H7 (cell line): ENCODE measurements at regions not wholly inside any gene's neighbourhood (a gene's known extent, or its start where the extent isn't known, plus 50 kb on each side); places are given as distances from the start of the nearest gene placed in this dataset.

ENCODE experiments used
- DNase-seq: peaks from one replicate; pipeline ENCODE4 v3.0.0; 2012
- H3K27me3 ChIP-seq: 2 replicates; pipeline ENCODE4 v1.6.0; 2011; ENCODE audit warnings: mild to moderate bottlenecking, low read length; ENCODE audit not compliant: control insufficient read depth, insufficient read depth
- H3K36me3 ChIP-seq: replicated peaks from 2 replicates; pipeline ENCODE4 v1.5.1; 2011; ENCODE audit warnings: low read length; ENCODE audit not compliant: control insufficient read depth, insufficient read depth
- H3K4me3 ChIP-seq: 2 replicates; pipeline ENCODE4 v1.5.1; 2011; ENCODE audit warnings: low read depth, mild to moderate bottlenecking, control low read depth, low read length, moderate library complexity; ENCODE audit not compliant: insufficient read depth

- no peaks in the 10 kb centered on the region for H3K36me3 ChIP-seq
- H3K4me3 ChIP-seq = no peak overlapping the region
- DNase-seq = no peak
- no peaks in the 10 kb centered on the region for H3K27me3 ChIP-seq
Measured at GRCh38 chr12:33323823-33324222, 115.8 kb downstream of the SYT10 start.

DNA sequence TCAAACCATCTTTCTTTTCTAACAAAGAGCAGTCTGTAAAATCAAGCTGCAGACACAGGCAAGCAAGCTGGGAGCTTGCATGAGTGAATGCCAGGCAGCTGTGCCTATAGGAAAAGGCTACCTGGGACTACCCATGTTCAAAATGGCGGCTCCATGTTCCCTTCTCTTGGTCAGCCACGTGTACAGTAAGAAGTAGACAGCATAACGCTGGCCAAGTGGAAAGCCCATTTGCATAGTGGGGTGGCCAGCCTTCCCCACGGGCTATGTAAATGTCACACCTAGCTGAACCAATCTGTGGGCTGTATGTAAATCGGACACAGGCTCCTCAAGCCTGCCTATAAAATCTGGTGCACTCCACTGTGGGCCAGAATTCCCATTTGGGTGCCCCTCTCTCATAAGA, 117.1 kb downstream of the SYT10 start:
- no peak for DNase-seq
- no peaks in the 10 kb centered on the region for H3K36me3 ChIP-seq
- no peak overlapping the region for H3K4me3 ChIP-seq
- no peaks in the 10 kb centered on the region for H3K27me3 ChIP-seq

- no peaks in the 10 kb centered on the region for H3K27me3 ChIP-seq
- DNase-seq = no peak
- H3K4me3 ChIP-seq = no peak overlapping the region
- no peaks in the 10 kb centered on the region for H3K36me3 ChIP-seq
Measured at GRCh38 chr12:33317746-33318145, 121.9 kb downstream of the SYT10 start.

GRCh38 chr12:33314223-33314622, 125.4 kb downstream of the SYT10 start:
- no peaks in the 10 kb centered on the region for H3K36me3 ChIP-seq
- H3K27me3 ChIP-seq = no peaks in the 10 kb centered on the region
- no peak for DNase-seq
- no peak overlapping the region for H3K4me3 ChIP-seq

- no peak for DNase-seq
- H3K4me3 ChIP-seq = no peak overlapping the region
- H3K27me3 ChIP-seq = no peaks in the 10 kb centered on the region
- no peaks in the 10 kb centered on the region for H3K36me3 ChIP-seq
Measured at GRCh38 chr12:33313476-33313875, 126.1 kb downstream of the SYT10 start.

DNA sequence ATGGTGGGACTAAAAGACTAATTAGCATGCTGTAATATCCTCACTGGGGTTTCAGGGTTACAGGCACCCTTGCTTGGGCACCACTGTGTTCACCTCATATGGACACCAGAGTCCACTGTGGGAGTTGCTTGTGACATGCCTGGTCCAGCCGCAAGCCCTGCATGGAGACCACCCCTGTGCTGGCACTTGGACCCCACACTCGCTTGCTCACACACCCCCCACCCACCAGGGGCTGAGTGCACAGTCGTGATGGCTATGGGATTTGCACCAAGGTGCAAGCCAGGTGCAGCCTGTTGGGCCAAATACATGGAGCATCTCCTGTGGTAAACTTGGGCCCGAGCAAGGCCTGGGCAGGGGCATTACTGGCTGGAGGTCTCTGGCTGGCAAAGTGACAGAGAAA, 129.1 kb downstream of the SYT10 start:
- H3K4me3 ChIP-seq = no peak overlapping the region
- H3K36me3 ChIP-seq = no peaks in the 10 kb centered on the region
- no peaks in the 10 kb centered on the region for H3K27me3 ChIP-seq
- DNase-seq = no peak

- no peaks in the 10 kb centered on the region for H3K27me3 ChIP-seq
- DNase-seq = no peak
- no peak overlapping the region for H3K4me3 ChIP-seq
- H3K36me3 ChIP-seq = no peaks in the 10 kb centered on the region
Measured at GRCh38 chr12:33304176-33304575, 135.4 kb downstream of the SYT10 start.

- DNase-seq = no peak
- H3K4me3 ChIP-seq = no peak overlapping the region
- H3K27me3 ChIP-seq = no peaks in the 10 kb centered on the region
- H3K36me3 ChIP-seq = no peaks in the 10 kb centered on the region
Measured at GRCh38 chr12:33296529-33296928, 143.1 kb downstream of the SYT10 start.

- Histone ChIP-seq H3K36me3 (no peaks in the 10 kb centered on the region), H3K27me3 (no peaks in the 10 kb centered on the region), H3K4me3 (no peak overlapping the region)
- DNase-seq = no peak
Measured at GRCh38 chr12:33290703-33291102, 148.9 kb downstream of the SYT10 start.

DNA sequence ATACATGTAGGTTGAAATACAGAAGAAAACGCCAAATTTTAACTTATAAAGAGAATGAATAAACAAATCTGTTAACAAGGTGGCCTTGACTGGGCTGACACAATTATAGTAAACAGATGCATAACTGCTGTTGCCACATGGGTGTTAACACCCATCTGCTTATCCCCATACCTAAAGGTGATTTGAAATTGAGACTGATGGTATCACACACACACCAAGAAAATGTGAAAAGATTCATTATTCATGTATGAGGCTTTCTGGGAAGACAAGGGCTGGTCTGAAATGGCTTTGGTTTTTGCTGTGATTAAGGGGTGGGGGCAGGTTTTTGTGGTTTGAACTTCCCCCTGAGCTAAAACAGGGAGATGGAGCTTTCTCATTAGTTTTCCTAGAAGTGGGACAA, 156.6 kb downstream of the SYT10 start:
- H3K36me3 ChIP-seq = no peaks in the 10 kb centered on the region
- no peak for DNase-seq
- no peak overlapping the region for H3K4me3 ChIP-seq
- H3K27me3 ChIP-seq = no peaks in the 10 kb centered on the region

DNA sequence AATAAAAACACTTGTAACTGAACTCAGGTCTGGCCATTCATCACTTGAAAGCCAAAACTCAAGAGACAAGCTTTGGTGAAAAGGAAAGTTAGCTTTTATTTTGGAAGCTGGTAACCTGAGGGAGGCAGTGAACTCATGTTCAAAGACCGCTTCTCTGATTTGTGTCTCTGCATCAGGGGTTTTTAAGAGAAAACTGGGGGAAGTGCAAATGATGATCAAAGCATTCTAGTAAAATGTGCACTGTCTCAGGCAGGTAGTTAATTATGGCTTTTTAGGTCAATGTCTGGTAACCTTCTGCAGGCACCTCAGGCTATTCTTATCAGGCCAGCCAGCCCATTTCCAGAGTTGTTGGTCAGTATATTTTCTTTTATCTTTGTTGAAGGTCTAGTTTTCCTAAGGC, 162.2 kb downstream of the SYT10 start:
- Histone ChIP-seq H3K36me3 (no peaks in the 10 kb centered on the region), H3K4me3 (no peak overlapping the region), H3K27me3 (no peaks in the 10 kb centered on the region)
- DNase-seq = no peak

DNA sequence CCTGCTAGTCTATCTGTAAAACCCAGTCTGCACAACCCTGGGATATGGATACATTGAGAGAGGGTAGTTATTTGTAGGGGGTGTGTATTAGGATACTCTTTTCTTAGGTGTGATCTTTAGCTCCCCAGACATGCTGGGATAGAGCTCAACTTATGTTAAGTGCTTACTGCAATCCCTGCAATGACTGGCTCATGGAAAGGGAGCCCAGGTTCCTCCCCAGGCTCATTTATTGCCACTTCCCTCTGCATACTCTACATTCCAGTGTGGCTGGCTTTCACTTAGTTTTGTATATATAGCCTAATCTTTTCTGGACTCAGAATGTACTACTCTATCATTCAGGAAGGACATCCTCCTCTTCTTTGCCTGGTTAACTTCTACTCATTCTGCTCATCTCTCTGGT, 172.0 kb downstream of the SYT10 start:
- Histone ChIP-seq H3K27me3 (no peaks in the 10 kb centered on the region), H3K36me3 (no peaks in the 10 kb centered on the region), H3K4me3 (no peak overlapping the region)
- DNase-seq = no peak

DNA sequence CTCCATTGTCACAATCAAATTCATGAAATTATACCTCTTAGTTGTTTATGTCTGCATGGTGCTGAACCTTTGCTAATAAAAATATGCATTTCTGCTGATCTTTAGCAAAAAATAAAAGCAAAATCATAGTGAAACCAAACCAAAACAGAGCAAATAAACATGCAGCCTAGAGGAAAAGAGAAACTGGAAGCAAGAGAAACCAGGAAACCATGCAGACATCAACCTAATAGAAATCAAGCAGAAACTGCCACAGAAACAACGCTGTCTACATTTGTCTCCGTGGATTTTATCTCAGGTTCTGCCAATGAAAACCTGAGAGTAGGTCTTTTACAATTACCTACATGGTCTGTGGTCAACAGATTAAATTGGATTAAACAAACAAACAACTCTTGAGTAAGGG, 173.7 kb downstream of the SYT10 start:
- Histone ChIP-seq H3K36me3 (no peaks in the 10 kb centered on the region), H3K27me3 (no peaks in the 10 kb centered on the region), H3K4me3 (no peak overlapping the region)
- no peak for DNase-seq

DNA sequence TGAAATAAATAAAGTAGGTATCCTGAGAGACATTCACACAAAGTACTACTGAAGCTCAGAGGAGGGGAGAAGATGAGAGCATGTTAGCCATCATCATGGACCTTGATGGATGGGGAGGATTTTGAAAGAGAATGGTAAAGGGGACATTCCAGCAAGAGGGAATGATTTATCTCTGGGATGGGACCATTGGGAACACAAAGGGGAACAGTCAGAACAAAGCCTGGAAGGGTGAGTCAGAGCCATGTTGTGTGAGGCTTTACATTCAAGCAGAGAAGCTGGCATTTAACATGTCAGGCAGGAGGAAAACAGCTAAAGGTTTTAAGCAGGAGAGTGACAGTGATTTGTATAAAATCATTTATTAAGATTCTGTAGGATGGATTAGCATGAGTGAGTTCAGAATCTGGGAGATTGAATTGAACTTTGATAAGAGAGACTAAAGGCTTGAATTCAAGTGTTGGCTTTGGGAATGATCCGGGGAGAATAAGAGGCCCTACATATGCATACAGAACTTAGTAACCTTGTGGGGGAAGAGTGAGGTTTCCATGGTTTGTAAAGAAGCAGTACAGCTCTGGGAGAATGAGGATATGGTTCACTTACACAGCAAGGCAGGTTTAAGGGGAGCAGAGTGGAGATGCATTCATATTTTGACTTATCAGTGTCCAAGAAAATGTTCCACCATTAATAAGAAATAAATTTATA, 174.4 kb downstream of the SYT10 start:
- Histone ChIP-seq H3K27me3 (no peaks in the 10 kb centered on the region), H3K36me3 (no peaks in the 10 kb centered on the region), H3K4me3 (no peak overlapping the region)
- no peak for DNase-seq

DNA sequence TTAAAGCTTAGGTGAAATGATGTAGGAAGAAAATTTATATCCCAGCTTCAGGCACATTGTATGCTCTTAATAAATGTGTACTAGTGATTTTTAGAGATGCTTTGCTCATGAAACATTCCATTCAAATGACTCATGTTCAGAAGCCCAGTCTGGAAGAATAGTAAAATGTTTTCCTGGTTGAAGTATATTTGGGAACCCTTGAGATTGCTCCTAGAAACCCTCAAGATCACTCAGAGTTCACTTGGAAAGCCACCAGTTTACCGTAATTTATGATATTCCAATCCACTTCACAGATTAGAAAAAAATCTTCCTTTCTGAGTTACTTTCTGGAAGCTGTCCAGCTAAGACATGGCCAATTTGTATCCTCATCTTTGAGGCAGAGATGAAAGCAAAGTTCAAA, 186.4 kb downstream of the SYT10 start:
- no peak for DNase-seq
- Histone ChIP-seq H3K27me3 (no peaks in the 10 kb centered on the region), H3K36me3 (no peaks in the 10 kb centered on the region), H3K4me3 (no peak overlapping the region)

GRCh38 chr12:33251548-33251947, 188.1 kb downstream of the SYT10 start:
- H3K27me3 ChIP-seq = no peaks in the 10 kb centered on the region
- no peak for DNase-seq
- no peaks in the 10 kb centered on the region for H3K36me3 ChIP-seq
- H3K4me3 ChIP-seq = no peak overlapping the region
